Activated T-cell treated with anti-CD3 and anti-CD28 coated beads for 24 hours (primary cell): ENCODE measurements at regions not wholly inside any gene's neighbourhood (a gene's known extent, or its start where the extent isn't known, plus 50 kb on each side); places are given as distances from the start of the nearest gene placed in this dataset.
"Not testable (repeated sequence)": the region's sequence is repeated elsewhere in the genome, so short reads cannot be mapped to it uniquely, and the experiment has no call there.

Experiments used
- DNase-seq: peaks from one replicate; pipeline ENCODE4 v3.0.0-alpha.2; 2020; ENCODE audit warnings: low read depth

DNA sequence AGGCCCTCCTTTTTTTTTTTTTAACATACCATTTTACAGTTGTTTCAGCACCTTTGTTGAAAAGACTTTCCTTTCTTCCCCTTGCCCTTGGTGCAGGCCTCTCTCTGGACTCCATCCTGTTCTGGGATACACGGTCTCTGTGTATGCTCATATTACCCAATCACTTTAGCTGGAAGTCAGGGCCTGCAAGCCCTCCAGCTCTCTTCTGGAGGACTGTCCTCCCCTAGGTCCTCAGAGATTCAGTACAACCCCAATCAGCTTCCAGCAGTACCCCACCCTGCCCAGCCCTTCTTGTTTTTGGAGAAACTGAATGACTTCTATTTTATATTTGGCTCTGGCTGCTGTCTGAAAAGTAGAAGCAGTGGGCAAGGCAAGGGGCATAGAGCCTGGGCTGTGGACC is 270.8 kb downstream of the KLF13 start:
- no peak for DNase-seq

DNA sequence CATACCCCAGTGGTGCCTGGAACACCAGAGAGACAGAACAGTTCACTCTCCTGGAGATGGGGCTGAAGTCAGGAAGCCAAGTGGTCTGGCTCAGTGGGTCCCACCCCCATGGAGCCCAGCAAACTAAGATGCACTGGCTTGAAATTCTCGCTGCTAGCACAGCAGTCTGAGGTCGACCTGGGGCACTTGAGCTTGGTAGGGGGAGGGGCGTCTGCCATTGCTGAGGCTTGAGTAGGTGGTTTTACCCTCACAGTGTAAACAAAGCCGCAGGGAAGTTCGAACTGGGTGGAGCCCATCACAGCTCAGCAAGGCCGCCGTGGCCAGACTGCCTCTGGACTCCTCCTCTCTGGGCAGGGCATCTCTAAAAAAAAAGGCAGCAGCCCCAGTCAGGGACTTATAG is 272.0 kb downstream of the KLF13 start:
- no peak for DNase-seq

DNA sequence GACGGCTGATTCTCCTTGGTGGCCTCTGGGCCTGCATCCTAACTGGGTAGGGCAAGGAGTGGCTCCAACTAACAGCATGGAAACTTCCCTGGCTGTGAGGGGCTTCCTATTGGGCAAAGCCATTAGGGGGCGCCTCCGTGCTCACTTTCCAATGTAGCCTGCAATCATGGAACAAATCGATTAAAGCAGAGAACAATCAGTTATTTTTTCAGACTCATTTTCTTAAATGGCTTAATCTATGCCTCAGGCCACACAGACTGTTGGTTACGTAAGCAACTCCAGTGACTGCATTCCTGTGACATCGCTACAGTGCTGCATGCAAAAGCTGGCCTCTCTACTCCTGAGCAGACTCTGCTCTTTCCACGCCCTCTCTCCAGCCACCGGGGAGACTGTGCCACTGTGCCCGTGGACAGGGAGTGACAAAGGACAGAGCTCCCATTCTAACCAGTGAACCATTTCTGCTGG is 278.9 kb downstream of the KLF13 start:
- DNase-seq = no peak

GRCh38 chr15:31606194-31606669 is 279.6 kb downstream of the KLF13 start:
- DNase-seq = no peak

DNA sequence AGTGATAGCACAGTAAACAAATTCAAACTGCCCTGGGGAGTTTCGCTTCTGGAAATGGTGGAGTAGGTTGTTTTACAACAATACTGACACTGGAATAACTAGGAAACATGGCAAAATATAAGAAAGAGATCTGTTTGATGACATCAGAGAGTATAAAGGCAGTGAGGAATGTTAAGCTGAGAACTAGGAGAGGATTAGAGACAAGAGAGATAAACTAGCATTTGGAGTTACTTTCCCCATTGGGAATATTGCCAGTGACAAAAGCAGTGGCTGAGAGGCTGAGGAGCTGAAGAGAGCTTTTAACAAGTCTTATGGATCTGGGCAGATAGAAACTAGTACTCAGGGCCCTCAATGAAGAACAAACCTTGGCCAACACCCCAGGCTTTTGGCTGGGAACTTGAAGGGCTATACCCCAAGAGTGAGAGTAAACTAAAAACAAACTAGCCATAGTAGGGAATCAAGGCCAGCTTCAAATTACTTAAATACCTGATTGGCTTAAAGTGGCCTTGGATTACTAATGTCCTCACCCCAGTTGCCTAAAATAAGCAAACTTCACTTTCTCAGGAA is 280.4 kb downstream of the KLF13 start:
- no peak for DNase-seq

DNA sequence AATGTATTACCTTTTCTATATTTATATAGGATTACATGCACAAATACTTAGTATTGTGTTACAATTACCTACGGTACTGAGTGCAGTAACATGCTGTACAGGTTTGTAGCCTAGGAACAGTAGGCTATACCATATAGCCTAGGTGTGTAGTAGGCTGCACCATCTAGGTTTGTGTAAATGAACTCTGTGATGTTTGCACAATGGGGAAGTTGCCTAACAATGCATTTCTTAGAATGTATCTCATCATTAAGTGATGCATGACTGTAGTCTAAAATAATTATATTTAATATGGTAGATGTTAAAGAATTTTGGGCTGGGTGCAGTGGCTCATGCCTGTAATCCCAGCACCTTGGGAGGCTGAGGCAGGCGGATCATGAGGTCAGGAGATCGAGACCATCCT is 281.0 kb downstream of the KLF13 start:
- no peak for DNase-seq

DNA sequence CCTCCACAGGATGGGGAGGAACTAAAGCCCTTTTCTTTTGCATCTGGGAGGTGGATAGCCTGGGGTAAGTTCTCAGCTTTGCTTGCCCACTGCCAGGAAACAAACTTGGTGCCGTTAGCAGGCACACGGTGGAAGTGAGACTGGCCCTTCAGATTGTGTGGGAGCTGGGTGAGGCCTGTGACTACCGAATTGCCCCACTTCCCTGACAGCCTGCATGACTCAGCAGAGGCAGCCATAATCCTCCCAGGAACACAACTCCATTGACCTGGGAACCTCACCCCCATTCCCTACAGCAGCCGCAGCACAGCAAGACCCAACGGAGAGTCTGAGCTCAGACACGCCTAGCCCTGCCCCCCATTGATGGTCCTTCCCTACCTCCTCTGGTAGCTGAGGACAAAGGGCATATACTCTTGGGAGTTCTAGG is 282.6 kb downstream of the KLF13 start:
- no peak for DNase-seq

GRCh38 chr15:31609906-31610305 is 283.3 kb downstream of the KLF13 start:
- DNase-seq = no peak

DNA sequence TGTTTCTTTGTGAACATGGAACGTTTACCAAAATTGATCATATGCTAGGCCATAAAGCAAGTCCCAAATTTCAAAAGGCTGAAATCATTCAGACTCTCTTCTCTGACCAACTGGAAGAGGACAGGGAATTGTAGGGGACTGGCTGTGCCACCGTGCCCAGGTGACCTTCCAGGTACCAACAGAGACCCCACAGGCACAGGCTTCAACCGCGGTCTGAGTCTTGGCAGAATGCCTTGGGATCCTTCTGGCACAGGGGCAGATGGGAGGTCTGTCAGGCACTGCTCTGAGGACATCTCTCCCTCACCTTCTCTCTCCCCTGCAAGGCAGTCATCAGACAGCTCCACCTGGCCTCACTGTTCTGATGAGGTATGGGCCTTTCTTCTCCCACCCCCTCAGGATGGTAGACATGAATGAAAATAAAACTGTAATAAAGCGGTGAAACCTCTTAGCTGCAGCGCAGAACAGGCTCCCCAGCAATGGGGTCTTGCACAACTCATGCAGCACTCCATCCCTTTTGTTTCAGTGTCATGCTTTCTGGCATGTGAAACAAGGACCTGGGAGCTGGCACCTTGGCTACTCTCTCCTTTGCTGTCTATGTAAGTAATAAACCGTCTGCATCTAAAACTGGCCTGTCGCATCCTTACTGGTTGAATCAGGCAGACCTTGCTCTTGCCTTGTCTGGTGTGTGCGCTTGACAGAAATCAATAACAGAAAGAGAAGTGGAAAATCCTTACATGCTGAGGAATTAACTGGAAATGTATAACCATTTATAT is 289.2 kb downstream of the KLF13 start:
- DNase-seq = no peak

GRCh38 chr15:31623297-31623696 is 296.7 kb downstream of the KLF13 start:
- not testable (repeated sequence) for DNase-seq

DNA sequence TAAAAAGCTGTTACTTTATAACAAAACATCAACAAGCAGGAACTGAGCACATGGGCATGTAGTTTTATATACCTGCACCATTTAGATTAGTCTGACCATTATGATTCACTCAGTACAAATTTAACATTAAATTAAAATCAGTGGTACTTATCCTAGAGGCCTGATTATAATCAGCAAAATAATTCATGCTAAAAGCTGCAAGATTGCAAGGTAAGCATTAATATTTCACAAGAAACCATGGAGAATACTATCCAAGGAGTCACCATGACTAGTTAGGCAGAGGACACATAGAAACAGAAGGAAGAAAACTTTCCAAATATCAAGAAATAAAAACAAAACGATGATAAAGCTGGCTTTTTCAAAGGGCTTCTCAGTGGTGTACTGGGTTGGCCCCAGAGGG is 297.5 kb downstream of the KLF13 start:
- DNase-seq = not testable (repeated sequence)

DNA sequence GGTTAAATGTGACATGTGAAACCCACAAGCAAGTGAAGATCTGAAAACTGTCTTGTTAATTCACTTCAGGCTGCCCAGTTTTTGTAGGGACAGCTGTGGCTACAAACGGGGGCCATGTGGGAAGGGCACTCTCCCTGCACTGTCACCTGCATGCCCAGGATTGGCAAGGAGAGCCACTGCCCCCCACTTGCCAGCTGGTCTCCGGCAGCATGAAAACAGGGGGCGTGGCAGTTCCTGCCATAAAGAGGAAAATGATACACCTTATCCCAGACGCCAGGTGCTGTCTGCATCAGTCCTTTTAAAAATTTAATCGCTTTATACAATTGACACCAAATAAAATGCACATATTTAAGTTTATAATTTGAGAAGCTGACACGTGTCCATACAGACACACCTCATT is 309.1 kb downstream of the KLF13 start:
- not testable (repeated sequence) for DNase-seq

GRCh38 chr15:31636911-31637310 is 310.3 kb downstream of the KLF13 start:
- not testable (repeated sequence) for DNase-seq

DNA sequence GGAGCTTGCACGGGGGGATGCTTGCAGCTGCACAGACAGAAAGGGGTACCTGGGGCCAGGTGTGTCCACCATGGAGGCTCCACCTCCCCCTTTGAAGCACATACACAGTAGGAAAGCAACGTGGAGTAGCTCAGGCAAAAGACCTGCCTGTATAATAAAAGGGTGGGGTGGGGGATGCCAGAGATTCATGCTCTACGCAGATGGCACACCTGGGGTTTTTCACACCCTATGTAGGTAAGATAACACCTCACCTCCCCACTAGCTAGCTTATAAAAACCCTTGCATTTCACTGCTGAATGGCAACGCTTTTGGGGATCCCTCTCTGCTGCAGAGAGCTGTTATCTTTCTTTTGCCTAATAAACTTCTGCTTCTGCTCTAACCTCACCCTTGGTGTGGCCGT is 317.3 kb downstream of the KLF13 start:
- DNase-seq = not testable (repeated sequence)

GRCh38 chr15:31644761-31645160 is 318.1 kb downstream of the KLF13 start:
- not testable (repeated sequence) for DNase-seq

- DNase-seq = not testable (repeated sequence)
Measured at GRCh38 chr15:31647337-31647826, 320.7 kb downstream of the KLF13 start.

- DNase-seq = not testable (repeated sequence)
Measured at GRCh38 chr15:31649634-31650033, 323.0 kb downstream of the KLF13 start.

DNA sequence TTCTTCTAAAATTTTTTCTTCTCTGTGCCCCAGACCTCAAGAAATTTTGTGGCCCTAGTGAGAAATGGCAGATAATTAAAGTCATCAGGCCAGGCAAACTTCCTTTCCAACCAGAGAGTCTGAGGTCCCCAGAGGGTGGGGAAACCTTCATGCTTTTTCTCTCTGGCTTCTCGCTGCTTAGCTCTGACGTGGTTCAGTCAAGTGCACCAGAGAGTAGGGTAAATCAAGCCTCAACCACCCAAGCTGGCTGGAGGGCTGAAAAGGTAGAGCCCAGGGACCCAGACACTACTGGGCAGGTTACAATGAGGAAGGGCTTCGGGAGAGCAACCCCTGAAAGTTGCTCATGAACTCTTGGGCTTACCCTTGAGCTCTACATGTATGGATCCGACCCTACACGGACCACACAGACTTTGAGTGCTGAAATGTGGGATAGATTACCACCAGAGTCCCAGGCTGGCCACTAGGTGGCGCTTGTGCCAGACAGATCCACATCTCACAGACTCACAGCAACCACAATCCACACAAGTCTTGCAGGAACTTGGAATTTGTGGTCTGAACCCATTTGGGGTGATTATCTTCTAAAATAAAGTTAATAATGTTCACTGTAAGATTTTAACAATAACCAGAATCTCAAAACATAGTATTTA is 323.5 kb downstream of the KLF13 start:
- peak; percentile 33 for DNase-seq

- DNase-seq = not testable (repeated sequence)
Measured at GRCh38 chr15:31656915-31657314, 330.3 kb downstream of the KLF13 start.

- no peak for DNase-seq
Measured at GRCh38 chr15:31660816-31661215, 334.2 kb downstream of the KLF13 start.

- DNase-seq = not testable (repeated sequence)
Measured at GRCh38 chr15:31665732-31666131, 339.1 kb downstream of the KLF13 start.

GRCh38 chr15:31669158-31669908 is 342.7 kb downstream of the KLF13 start:
- DNase-seq = not testable (repeated sequence)
